PFSK-1 (cell line): ENCODE measurements at regions not wholly inside any gene's neighbourhood (a gene's known extent, or its start where the extent isn't known, plus 50 kb on each side); places are given as distances from the start of the nearest gene placed in this dataset.

ENCODE experiments used
- FOXP2 ChIP-seq: optimal IDR thresholded peaks from 2 replicates; pipeline ENCODE3; 2011; ENCODE audit warnings: borderline replicate concordance, control low read depth, inconsistent platforms; ENCODE audit not compliant: insufficient read depth; ENCODE audit errors: extremely low read length, extremely low read depth
- POLR2AphosphoS5 ChIP-seq: IDR thresholded peaks from 2 replicates; pipeline ENCODE4 v1.6.1; 2012; ENCODE audit warnings: low read depth, mild to moderate bottlenecking, control low read depth, low read length, moderate library complexity
- SIN3A ChIP-seq: IDR thresholded peaks from 2 replicates; pipeline ENCODE4 v1.6.1; 2012; ENCODE audit warnings: mild to moderate bottlenecking, low read length, moderate library complexity, borderline replicate concordance; ENCODE audit not compliant: insufficient read depth
- TAF1 ChIP-seq: IDR thresholded peaks from 2 replicates; pipeline ENCODE4 v1.6.1; 2012; ENCODE audit warnings: low read length, control low read depth, borderline replicate concordance; ENCODE audit not compliant: insufficient read depth
- TF ChIP-seq, protein P1 (sequence below), 2 experiments: IDR thresholded peaks; 2 replicates each; pipeline versions ENCODE4 v1.6.1 to v1.8.0; 2011 to 2012; ENCODE audit warnings: low read depth in 2 of 2, low read length in 2 of 2, control low read depth in 1 of 2, inconsistent platforms in 1 of 2, mild to moderate bottlenecking in 1 of 2, moderate library complexity in 1 of 2; ENCODE audit not compliant: insufficient read depth in 1 of 2

GRCh38 chr4:35358001-35358584, 886.2 kb downstream of the ARAP2 start:
- TF ChIP-seq, protein P1, sequence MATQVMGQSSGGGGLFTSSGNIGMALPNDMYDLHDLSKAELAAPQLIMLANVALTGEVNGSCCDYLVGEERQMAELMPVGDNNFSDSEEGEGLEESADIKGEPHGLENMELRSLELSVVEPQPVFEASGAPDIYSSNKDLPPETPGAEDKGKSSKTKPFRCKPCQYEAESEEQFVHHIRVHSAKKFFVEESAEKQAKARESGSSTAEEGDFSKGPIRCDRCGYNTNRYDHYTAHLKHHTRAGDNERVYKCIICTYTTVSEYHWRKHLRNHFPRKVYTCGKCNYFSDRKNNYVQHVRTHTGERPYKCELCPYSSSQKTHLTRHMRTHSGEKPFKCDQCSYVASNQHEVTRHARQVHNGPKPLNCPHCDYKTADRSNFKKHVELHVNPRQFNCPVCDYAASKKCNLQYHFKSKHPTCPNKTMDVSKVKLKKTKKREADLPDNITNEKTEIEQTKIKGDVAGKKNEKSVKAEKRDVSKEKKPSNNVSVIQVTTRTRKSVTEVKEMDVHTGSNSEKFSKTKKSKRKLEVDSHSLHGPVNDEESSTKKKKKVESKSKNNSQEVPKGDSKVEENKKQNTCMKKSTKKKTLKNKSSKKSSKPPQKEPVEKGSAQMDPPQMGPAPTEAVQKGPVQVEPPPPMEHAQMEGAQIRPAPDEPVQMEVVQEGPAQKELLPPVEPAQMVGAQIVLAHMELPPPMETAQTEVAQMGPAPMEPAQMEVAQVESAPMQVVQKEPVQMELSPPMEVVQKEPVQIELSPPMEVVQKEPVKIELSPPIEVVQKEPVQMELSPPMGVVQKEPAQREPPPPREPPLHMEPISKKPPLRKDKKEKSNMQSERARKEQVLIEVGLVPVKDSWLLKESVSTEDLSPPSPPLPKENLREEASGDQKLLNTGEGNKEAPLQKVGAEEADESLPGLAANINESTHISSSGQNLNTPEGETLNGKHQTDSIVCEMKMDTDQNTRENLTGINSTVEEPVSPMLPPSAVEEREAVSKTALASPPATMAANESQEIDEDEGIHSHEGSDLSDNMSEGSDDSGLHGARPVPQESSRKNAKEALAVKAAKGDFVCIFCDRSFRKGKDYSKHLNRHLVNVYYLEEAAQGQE (IDR thresholded peaks at IDR 0.05; ENCODE audit: insufficient read depth in 1 of 2, low read depth in 2 of 2, low read length in 2 of 2): no peak
- TF ChIP-seq TAF1 (no peak), FOXP2 (no peak), POLR2AphosphoS5 (no peak), SIN3A (no peak)

GRCh38 chr4:35364321-35364870, 879.9 kb downstream of the ARAP2 start:
- TF ChIP-seq SIN3A: no peak
- no peak for TF ChIP-seq POLR2AphosphoS5
- no peak for TF ChIP-seq FOXP2
- TF ChIP-seq, protein P1 (IDR thresholded peaks at IDR 0.05; ENCODE audit: insufficient read depth in 1 of 2, low read depth in 2 of 2, low read length in 2 of 2): no peak
- no peak for TF ChIP-seq TAF1

DNA sequence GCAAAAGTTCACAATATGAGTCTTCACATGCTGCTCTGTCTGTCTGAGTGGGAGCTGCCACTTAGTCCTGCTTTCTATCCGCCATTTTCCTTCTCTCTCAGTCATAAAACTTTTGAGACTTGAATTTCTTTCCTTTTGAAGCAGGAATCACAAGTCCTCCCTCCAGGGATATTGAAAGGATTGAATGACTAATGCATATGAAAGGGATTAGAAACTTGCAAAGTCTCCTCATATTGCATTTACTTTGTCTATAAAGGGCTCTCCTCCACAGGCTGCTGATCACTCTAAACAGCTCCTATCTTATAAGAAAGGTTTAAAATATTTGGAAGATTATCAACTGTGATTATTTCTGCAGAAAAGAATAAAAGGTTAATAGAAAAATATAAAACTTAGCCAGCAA, 879.1 kb downstream of the ARAP2 start:
- TF ChIP-seq, protein P1 (IDR thresholded peaks at IDR 0.05; ENCODE audit: insufficient read depth in 1 of 2, low read depth in 2 of 2, low read length in 2 of 2): no peak
- TF ChIP-seq SIN3A: no peak
- TF ChIP-seq TAF1: no peak
- TF ChIP-seq POLR2AphosphoS5: no peak
- TF ChIP-seq FOXP2: no peak

DNA sequence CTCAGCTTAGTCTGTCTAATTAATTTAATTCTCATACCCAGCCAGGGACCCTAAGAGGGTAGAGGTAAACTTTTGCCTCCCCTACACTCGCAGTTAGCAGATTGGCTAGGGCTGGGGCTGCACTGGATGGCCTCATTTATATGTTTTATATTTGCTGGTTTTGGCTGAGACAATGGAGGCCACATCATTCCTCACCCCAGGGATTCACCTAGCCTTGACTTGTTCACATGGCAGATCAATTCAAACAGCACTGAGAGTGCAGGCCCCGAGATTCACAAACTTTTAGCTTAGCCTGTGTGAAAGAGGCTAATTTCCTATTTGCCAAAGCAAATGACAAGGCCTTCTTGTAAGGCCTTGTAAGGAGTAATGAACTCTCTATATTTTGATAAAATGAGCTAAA, 844.4 kb downstream of the ARAP2 start:
- TF ChIP-seq TAF1 (no peak), SIN3A (no peak), POLR2AphosphoS5 (no peak), FOXP2 (no peak)
- TF ChIP-seq, protein P1 (IDR thresholded peaks at IDR 0.05; ENCODE audit: insufficient read depth in 1 of 2, low read depth in 2 of 2, low read length in 2 of 2): no peak

- TF ChIP-seq POLR2AphosphoS5: no peak
- TF ChIP-seq SIN3A: no peak
- TF ChIP-seq TAF1: no peak
- TF ChIP-seq, protein P1 (IDR thresholded peaks at IDR 0.05; ENCODE audit: insufficient read depth in 1 of 2, low read depth in 2 of 2, low read length in 2 of 2): no peak
- TF ChIP-seq FOXP2: no peak
Observed at GRCh38 chr4:35423104-35423503, 821.2 kb downstream of the ARAP2 start.
